HEK293T (cell line): ENCODE measurements at regions not wholly inside any gene's neighbourhood (a gene's known extent, or its start where the extent isn't known, plus 50 kb on each side); places are given as distances from the start of the nearest gene placed in this dataset.
"Not testable (repeated sequence)": the region's sequence is repeated elsewhere in the genome, so short reads cannot be mapped to it uniquely, and the experiment has no call there.

Source experiments
- CTCF ChIA-PET: fragments of 350-600 bp; formaldehyde crosslinking; extraction: SDS; loops from one replicate; lab custom pipeline; 2021; ENCODE audit warnings: antibody characterized with exemption, inconsistent platforms; lab: Yijun Ruan, JAX
- POLR2A ChIA-PET: fragments of 350-600 bp; formaldehyde crosslinking; extraction: SDS; loops from one replicate; lab custom pipeline; 2020; ENCODE audit warnings: antibody characterized with exemption, inconsistent platforms; lab: Yijun Ruan, JAX
- DNase-seq: peaks from one replicate; pipeline ENCODE4 v3.0.0; 2012; ENCODE audit warnings: mixed read lengths; ENCODE audit errors: extremely low spot score
- ARNT ChIP-seq: fragments of 450-650 bp; IDR thresholded peaks from 2 replicates; pipeline ENCODE4 v1.6.1; 2017; ENCODE audit warnings: mild to moderate bottlenecking
- BHLHE40 ChIP-seq: fragments of 450-650 bp; IDR thresholded peaks from 2 replicates; pipeline ENCODE4 v1.6.1; 2016; ENCODE audit warnings: mild to moderate bottlenecking, moderate library complexity, borderline replicate concordance
- CTBP1 ChIP-seq: fragments of 450-650 bp; IDR thresholded peaks from 2 replicates; pipeline ENCODE4 v1.6.1; 2016; ENCODE audit warnings: borderline replicate concordance
- ELF4 ChIP-seq: fragments of 450-650 bp; IDR thresholded peaks from 2 replicates; pipeline ENCODE4 v1.6.1; 2017; ENCODE audit warnings: antibody characterized with exemption
- FOXA1 ChIP-seq: fragments of 450-650 bp; IDR thresholded peaks from 2 replicates; pipeline ENCODE4 v1.6.1; 2016; ENCODE audit warnings: mild to moderate bottlenecking
- FOXK2 ChIP-seq: fragments of 450-650 bp; IDR thresholded peaks from 2 replicates; pipeline ENCODE4 v1.6.1; 2016; ENCODE audit warnings: mild to moderate bottlenecking
- FOXM1 ChIP-seq: fragments of 450-650 bp; IDR thresholded peaks from 2 replicates; pipeline ENCODE4 v1.6.1; 2017; ENCODE audit warnings: mild to moderate bottlenecking, borderline replicate concordance
- HDGF ChIP-seq: fragments of 450-650 bp; IDR thresholded peaks from 2 replicates; pipeline ENCODE4 v1.6.1; 2017; ENCODE audit warnings: antibody characterized with exemption, borderline replicate concordance
- L3MBTL2 ChIP-seq: fragments of 450-650 bp; conservative IDR thresholded peaks from 2 replicates; pipeline ENCODE4 v1.6.1; 2016; ENCODE audit warnings: mild to moderate bottlenecking
- LEF1 ChIP-seq: fragments of 450-650 bp; IDR thresholded peaks from 2 replicates; pipeline ENCODE4 v1.6.1; 2017; ENCODE audit warnings: mild to moderate bottlenecking, borderline replicate concordance
- NFRKB ChIP-seq: fragments of 450-650 bp; IDR thresholded peaks from 2 replicates; pipeline ENCODE4 v1.6.1; 2016; ENCODE audit warnings: mild to moderate bottlenecking, moderate library complexity
- PKNOX1 ChIP-seq: fragments of 450-650 bp; IDR thresholded peaks from 2 replicates; pipeline ENCODE4 v1.6.1; 2016
- SP1 ChIP-seq: fragments of 450-650 bp; IDR thresholded peaks from 2 replicates; pipeline ENCODE4 v1.6.1; 2017
- SUZ12 ChIP-seq: fragments of 450-650 bp; IDR thresholded peaks from 2 replicates; pipeline ENCODE4 v1.6.1; 2016; ENCODE audit warnings: mild to moderate bottlenecking
- TARDBP ChIP-seq: fragments of 450-650 bp; IDR thresholded peaks from 2 replicates; pipeline ENCODE4 v1.6.1; 2016
- ZNF384 ChIP-seq: fragments of 450-650 bp; IDR thresholded peaks from 2 replicates; pipeline ENCODE4 v1.6.1; 2016

GRCh38 chr9:7315746-7316145, 483.8 kb downstream of the DMAC1 start:
- no peak for TF ChIP-seq FOXK2
- ChIA-PET POLR2A (no interaction called here), CTCF (no interaction called here)
- no peak for DNase-seq

- TF ChIP-seq FOXA1 = no peak
- no peak for TF ChIP-seq ELF4
- TF ChIP-seq BHLHE40 = no peak
- no peak for TF ChIP-seq PKNOX1
- TF ChIP-seq FOXM1 = no peak
- no peak for TF ChIP-seq ARNT
- TF ChIP-seq ZNF384 = no peak
- POLR2A ChIA-PET = no interaction called here
- CTCF ChIA-PET = no interaction called here
Measured at GRCh38 chr9:7315116-7315515, 484.5 kb downstream of the DMAC1 start.

GRCh38 chr9:7313389-7313788, 486.2 kb downstream of the DMAC1 start:
- ChIA-PET CTCF (no interaction called here), POLR2A (no interaction called here)
- TF ChIP-seq CTBP1 (no peak), NFRKB (no peak), LEF1 (no peak), ELF4 (no peak), ARNT (no peak), HDGF (no peak), FOXK2 (no peak), BHLHE40 (no peak), SUZ12 (no peak), TARDBP (no peak), FOXM1 (no peak), PKNOX1 (no peak), L3MBTL2 (no peak), ZNF384 (no peak), SP1 (no peak), FOXA1 (no peak)
- no peak for DNase-seq

More at GRCh38 chr9:7315116-7315515, 484.5 kb downstream of the DMAC1 start:
- no peak for DNase-seq

- POLR2A ChIA-PET, DNase-seq, CTCF ChIA-PET: not testable (repeated sequence)
Measured at GRCh38 chr9:7309051-7309450, 490.5 kb downstream of the DMAC1 start.

- TF ChIP-seq ARNT (no peak), ELF4 (no peak), FOXM1 (no peak), HDGF (no peak), ZNF384 (no peak), BHLHE40 (no peak), SUZ12 (no peak), FOXA1 (no peak), PKNOX1 (no peak), TARDBP (no peak), L3MBTL2 (no peak), CTBP1 (no peak)
- ChIA-PET POLR2A (no interaction called here), CTCF (no interaction called here)
- no peak for DNase-seq
Measured at GRCh38 chr9:7305677-7306076, 493.9 kb downstream of the DMAC1 start.

- TF ChIP-seq TARDBP (no peak), FOXA1 (no peak), ARNT (no peak), SP1 (no peak), PKNOX1 (no peak), SUZ12 (no peak), LEF1 (no peak), NFRKB (no peak), L3MBTL2 (no peak), ZNF384 (no peak), BHLHE40 (no peak), FOXM1 (no peak), FOXK2 (no peak), HDGF (no peak), CTBP1 (no peak), ELF4 (no peak)
- no peak for DNase-seq
- POLR2A ChIA-PET = no interaction called here
- CTCF ChIA-PET = no interaction called here
Measured at GRCh38 chr9:7304627-7304995, 495.0 kb downstream of the DMAC1 start.
